ENCODE measurements at regions not wholly inside any gene's neighbourhood (a gene's known extent, or its start where the extent isn't known, plus 50 kb on each side); places are given as distances from the start of the nearest gene placed in this dataset.

GRCh38 chr2:156124458-156124857, 208.1 kb downstream of the NR4A2 start:
- dilution Hi-C loops (cut with HindIII; ENCODE audit: low sequenced_read_pairs, unreplicated experiment): no loop called here
- ATAC-seq (ENCODE audit: low read depth) (no peak), DNase-seq (no peak)
- Histone ChIP-seq H3K9ac (ENCODE audit: low read depth, low read length) (no peak overlapping the region), H3K27ac (ENCODE audit: insufficient read depth, low read length) (no peak overlapping the region), H3K79me1 (ENCODE audit: low read depth in 1 of 2, low read length in 2 of 2) (no peaks in the 10 kb centered on the region), H2AK9ac (replicated peaks; ENCODE audit: low read depth, low read length, poor library complexity) (no peak overlapping the region), H3K9me1 (ENCODE audit: insufficient read depth, low read length) (no peaks in the 10 kb centered on the region), H4K5ac (ENCODE audit: low read depth, low read length) (no peak overlapping the region), H3K18ac (ENCODE audit: low read depth, low read length) (no peak overlapping the region), H2BK15ac (ENCODE audit: low read depth, low read length) (no peak overlapping the region), H3K4me3 (ENCODE audit: insufficient read depth, low read depth, low read length) (no peak overlapping the region), H3K14ac (replicated peaks; ENCODE audit: low read depth, low read length) (no peak overlapping the region), H3K56ac (ENCODE audit: extremely low read depth, insufficient read depth, low read length) (no peak overlapping the region), H2BK20ac (ENCODE audit: low read depth, low read length) (no peak overlapping the region), H3K4me1 (ENCODE audit: control insufficient read depth, insufficient read depth, low read length) (no peaks in the 10 kb centered on the region), H2BK120ac (ENCODE audit: low read depth, low read length) (no peak overlapping the region), H4K8ac (ENCODE audit: low read depth in 2 of 2, low read length in 2 of 2) (no peak overlapping the region), H3K9me3 (ENCODE audit: control insufficient read depth, insufficient read depth, low read length) (no peaks in the 10 kb centered on the region), H3K4me2 (ENCODE audit: low read depth, low read length) (no peak overlapping the region), H4K91ac (ENCODE audit: insufficient read depth, low read depth, low read length) (no peak overlapping the region), H2BK5ac (ENCODE audit: low read depth, low read length, poor library complexity, severe bottlenecking) (no peak overlapping the region), H3K36me3 (ENCODE audit: control insufficient read depth, insufficient read depth, low read length) (no peaks in the 10 kb centered on the region), H3K4ac (ENCODE audit: low read depth, low read length) (no peak overlapping the region), H2AFZ (replicated peaks; ENCODE audit: low read length, poor library complexity) (no peak overlapping the region), H2AK5ac (ENCODE audit: low read depth, low read length) (no peak overlapping the region), H3K23ac (ENCODE audit: low read depth, low read length) (no peak overlapping the region), H4K20me1 (ENCODE audit: insufficient read depth, low read length) (no peaks in the 10 kb centered on the region), H3K27me3 (ENCODE audit: control insufficient read depth, insufficient read depth, low read length) (no peaks in the 10 kb centered on the region)
- BruUV-seq (replicated peaks): no TSS peak
- POLR2A ChIA-PET (ENCODE audit: unreplicated experiment): no interaction called here
- TF ChIP-seq SMC3 (IDR thresholded peaks at IDR 0.05; ENCODE audit: low read depth, low read length) (no peak), RAD21 (IDR thresholded peaks at IDR 0.05; ENCODE audit: low read length) (no peak), POLR2A (IDR thresholded peaks at IDR 0.05; ENCODE audit: low read depth, low read length) (no peak), MAZ (IDR thresholded peaks at IDR 0.05; ENCODE audit: borderline replicate concordance, low read depth, low read length) (no peak), MXI1 (IDR thresholded peaks at IDR 0.05; ENCODE audit: borderline replicate concordance, low read depth, low read length) (no peak), RCOR1 (IDR thresholded peaks at IDR 0.05; ENCODE audit: insufficient replicate concordance, low read length) (no peak), CHD1 (IDR thresholded peaks at IDR 0.05; ENCODE audit: low read depth, low read length) (no peak), BHLHE40 (IDR thresholded peaks at IDR 0.05; ENCODE audit: low read depth, low read length) (no peak), NFE2L2 (IDR thresholded peaks at IDR 0.05; ENCODE audit: low read depth, low read length) (no peak), FOS (IDR thresholded peaks at IDR 0.05; ENCODE audit: low read depth, low read length) (no peak), RFX5 (IDR thresholded peaks at IDR 0.05; ENCODE audit: low read depth, low read length) (no peak)
- TF ChIP-seq, protein P1, sequence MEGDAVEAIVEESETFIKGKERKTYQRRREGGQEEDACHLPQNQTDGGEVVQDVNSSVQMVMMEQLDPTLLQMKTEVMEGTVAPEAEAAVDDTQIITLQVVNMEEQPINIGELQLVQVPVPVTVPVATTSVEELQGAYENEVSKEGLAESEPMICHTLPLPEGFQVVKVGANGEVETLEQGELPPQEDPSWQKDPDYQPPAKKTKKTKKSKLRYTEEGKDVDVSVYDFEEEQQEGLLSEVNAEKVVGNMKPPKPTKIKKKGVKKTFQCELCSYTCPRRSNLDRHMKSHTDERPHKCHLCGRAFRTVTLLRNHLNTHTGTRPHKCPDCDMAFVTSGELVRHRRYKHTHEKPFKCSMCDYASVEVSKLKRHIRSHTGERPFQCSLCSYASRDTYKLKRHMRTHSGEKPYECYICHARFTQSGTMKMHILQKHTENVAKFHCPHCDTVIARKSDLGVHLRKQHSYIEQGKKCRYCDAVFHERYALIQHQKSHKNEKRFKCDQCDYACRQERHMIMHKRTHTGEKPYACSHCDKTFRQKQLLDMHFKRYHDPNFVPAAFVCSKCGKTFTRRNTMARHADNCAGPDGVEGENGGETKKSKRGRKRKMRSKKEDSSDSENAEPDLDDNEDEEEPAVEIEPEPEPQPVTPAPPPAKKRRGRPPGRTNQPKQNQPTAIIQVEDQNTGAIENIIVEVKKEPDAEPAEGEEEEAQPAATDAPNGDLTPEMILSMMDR (conservative IDR thresholded peaks at IDR 0.05; ENCODE audit: low read depth, low read length): no peak
- in situ Hi-C loops (cut with MboI; ENCODE audit: low sequenced_read_pairs): no loop called here
- intact Hi-C loops (cut with micrococcal nuclease): no loop called here
- CTCF ChIA-PET: no interaction called here

Measured in IMR-90 (cell line).